Smooth muscle cell (in vitro differentiated cells): ENCODE measurements at regions not wholly inside any gene's neighbourhood (a gene's known extent, or its start where the extent isn't known, plus 50 kb on each side); places are given as distances from the start of the nearest gene placed in this dataset.

Experiments
- DNase-seq: peaks from one replicate; lab custom pipeline; 2025; ENCODE audit not compliant: unreplicated experiment; lab: John Stamatoyannopoulos, UW
- H2AFZ ChIP-seq: fragments of 200-600 bp; sonication (generic); 2 replicates; pipeline ENCODE4 v1.6.0; 2016; ENCODE audit warnings: antibody characterized with exemption, low read depth, mild to moderate bottlenecking
- H3F3A ChIP-seq: fragments of 200-600 bp; sonication (generic); 2 replicates; pipeline ENCODE4 v1.6.0; 2017; ENCODE audit warnings: antibody characterized with exemption, low read depth
- H3K27ac ChIP-seq: fragments of 200-600 bp; sonication (generic); 2 replicates; pipeline ENCODE4 v1.5.1; 2016; ENCODE audit warnings: low read depth, mild to moderate bottlenecking
- H3K27me3 ChIP-seq: fragments of 200-600 bp; sonication (generic); 2 replicates; pipeline ENCODE4 v1.6.1; 2016; ENCODE audit warnings: low read depth, mild to moderate bottlenecking
- H3K36me3 ChIP-seq: fragments of 200-600 bp; sonication (generic); 2 replicates; pipeline ENCODE4 v1.5.1; 2016; ENCODE audit warnings: low read depth
- H3K4me1 ChIP-seq: fragments of 200-600 bp; sonication (generic); 2 replicates; pipeline ENCODE4 v1.5.1; 2016; ENCODE audit warnings: low read depth
- H3K4me2 ChIP-seq: fragments of 200-600 bp; sonication (generic); 2 replicates; pipeline ENCODE4 v1.6.0; 2016; ENCODE audit warnings: mild to moderate bottlenecking
- H3K4me3 ChIP-seq: fragments of 200-600 bp; sonication (generic); 2 replicates; pipeline ENCODE4 v1.5.1; 2016; ENCODE audit warnings: mild to moderate bottlenecking
- H3K79me2 ChIP-seq: fragments of 200-600 bp; sonication (generic); 2 replicates; pipeline ENCODE4 v1.6.0; 2016; ENCODE audit warnings: low read depth, mild to moderate bottlenecking
- H3K9ac ChIP-seq: fragments of 200-600 bp; sonication (generic); 2 replicates; pipeline ENCODE4 v1.6.0; 2016; ENCODE audit warnings: low read depth
- H3K9me3 ChIP-seq: fragments of 200-600 bp; sonication (generic); replicated peaks from 2 replicates; pipeline ENCODE4 v1.5.1; 2016; ENCODE audit warnings: low read depth
- H4K20me1 ChIP-seq: fragments of 200-600 bp; sonication (generic); 2 replicates; pipeline ENCODE4 v1.6.0; 2016; ENCODE audit warnings: low read depth
- CTCF ChIP-seq: fragments of 200-600 bp; sonication (generic); IDR thresholded peaks from 2 replicates; pipeline ENCODE4 v1.5.1; 2017; ENCODE audit warnings: borderline replicate concordance, mild to moderate bottlenecking, antibody characterized with exemption; ENCODE audit not compliant: insufficient read depth, poor library complexity, severe bottlenecking
- WGBS: methylation state at CpG from one replicate; pipeline ENCODE4 v1.1.7; 2016; ENCODE audit warnings: low lambda C conversion rate; 5-methylcytosine and 5-hydroxymethylcytosine counted together

- Histone ChIP-seq H3K9me3 (no peaks in the 10 kb centered on the region), H3K4me1 (no peaks in the 10 kb centered on the region), H4K20me1 (no peaks in the 10 kb centered on the region), H3K4me3 (no peak overlapping the region), H3K27me3 (no peaks in the 10 kb centered on the region), H3K4me2 (no peak overlapping the region), H3K27ac (no peak overlapping the region), H3F3A (no peaks in the 10 kb centered on the region), H2AFZ (no peak overlapping the region), H3K36me3 (no peaks in the 10 kb centered on the region), H3K9ac (no peak overlapping the region), H3K79me2 (no peaks in the 10 kb centered on the region)
- WGBS, result 86% methylated on average over 6 of the region's 6 CpGs
- DNase-seq, result no peak
- TF ChIP-seq CTCF, result no peak
Measured at GRCh38 chr2:8363161-8363560, 318.7 kb upstream of the ID2 start.

- no peak overlapping the region for H3K4me3 ChIP-seq
- no peak overlapping the region for H3K4me2 ChIP-seq
- no peak overlapping the region for H3K9ac ChIP-seq
- no peak overlapping the region for H3K27ac ChIP-seq
- H3K4me1 ChIP-seq, result no peaks in the 10 kb centered on the region
- no peaks in the 10 kb centered on the region for H3F3A ChIP-seq
- DNase-seq, result no peak
- TF ChIP-seq CTCF, result no peak
- H3K27me3 ChIP-seq, result no peaks in the 10 kb centered on the region
- H3K9me3 ChIP-seq, result no peaks in the 10 kb centered on the region
- H4K20me1 ChIP-seq, result no peaks in the 10 kb centered on the region
- no peak overlapping the region for H2AFZ ChIP-seq
- H3K79me2 ChIP-seq, result no peaks in the 10 kb centered on the region
- H3K36me3 ChIP-seq, result no peaks in the 10 kb centered on the region
- 97% methylated on average over 1 of the region's 1 CpG for WGBS
Measured at GRCh38 chr2:8364668-8365067, 317.2 kb upstream of the ID2 start.

GRCh38 chr2:8365331-8365910 lies 316.4 kb upstream of the ID2 start:
- 97% methylated on average over 16 of the region's 16 CpGs for WGBS
- no peaks in the 10 kb centered on the region for H3K4me1 ChIP-seq
- H3K79me2 ChIP-seq, result no peaks in the 10 kb centered on the region
- H3F3A ChIP-seq, result no peaks in the 10 kb centered on the region
- H2AFZ ChIP-seq, result no peak overlapping the region
- no peaks in the 10 kb centered on the region for H3K9me3 ChIP-seq
- DNase-seq, result no peak
- no peaks in the 10 kb centered on the region for H3K36me3 ChIP-seq
- no peak overlapping the region for H3K4me2 ChIP-seq
- no peak for TF ChIP-seq CTCF
- H3K27me3 ChIP-seq, result no peaks in the 10 kb centered on the region
- no peak overlapping the region for H3K9ac ChIP-seq
- no peak overlapping the region for H3K4me3 ChIP-seq
- H4K20me1 ChIP-seq, result no peaks in the 10 kb centered on the region
- H3K27ac ChIP-seq, result no peak overlapping the region

GRCh38 chr2:8367833-8368232 lies 314.0 kb upstream of the ID2 start:
- Histone ChIP-seq H3K9me3 (peaks cover 4% of the 10 kb centered on the region), H3K79me2 (no peaks in the 10 kb centered on the region), H3K27me3 (no peaks in the 10 kb centered on the region), H3F3A (no peaks in the 10 kb centered on the region), H3K9ac (no peak overlapping the region), H3K4me3 (no peak overlapping the region), H2AFZ (no peak overlapping the region), H3K4me2 (no peak overlapping the region), H4K20me1 (no peaks in the 10 kb centered on the region), H3K4me1 (no peaks in the 10 kb centered on the region), H3K27ac (no peak overlapping the region), H3K36me3 (no peaks in the 10 kb centered on the region)
- 88% methylated on average over 3 of the region's 3 CpGs for WGBS
- TF ChIP-seq CTCF, result no peak
- DNase-seq, result no peak
